Effector memory CD8-positive, alpha-beta T cell (primary cell): ENCODE measurements at regions not wholly inside any gene's neighbourhood (a gene's known extent, or its start where the extent isn't known, plus 50 kb on each side); places are given as distances from the start of the nearest gene placed in this dataset.

Source experiments
- ATAC-seq: fragments of 150-1000 bp; cut with Tn5 transposase; replicated peaks from 2 replicates; pipeline ENCODE4 v1.10.0; 2021; ENCODE audit warnings: mild to moderate bottlenecking, moderate library complexity
- DNase-seq, 3 experiments: peaks; one replicate each; pipeline ENCODE4 v3.0.0; 2021
- H3K27ac Mint-ChIP-seq, 2 donors: one replicate each; pipeline ENCODE4 v1.8.0; 2022; ENCODE audit warnings: mild to moderate bottlenecking in 2 of 2, mixed read lengths in 2 of 2, moderate library complexity in 2 of 2
- H3K27me3 Mint-ChIP-seq, 2 donors: one replicate each; pipeline ENCODE4 v1.8.0; 2022; ENCODE audit warnings: mixed read lengths in 2 of 2
- H3K36me3 Mint-ChIP-seq: one replicate; pipeline ENCODE4 v1.8.0; 2022; ENCODE audit warnings: mild to moderate bottlenecking, moderate library complexity, mixed read lengths; ENCODE audit not compliant: insufficient read depth
- H3K4me1 Mint-ChIP-seq, 2 donors: one replicate each; pipeline ENCODE4 v1.8.0; 2022; ENCODE audit warnings: low read depth in 2 of 2, mixed read lengths in 2 of 2
- H3K4me3 Mint-ChIP-seq, 2 donors: one replicate each; pipeline ENCODE4 v1.8.0; 2022; ENCODE audit warnings: mild to moderate bottlenecking in 2 of 2, mixed read lengths in 2 of 2, moderate library complexity in 2 of 2
- H3K9me3 Mint-ChIP-seq, 2 donors: one replicate each; pipeline ENCODE4 v1.8.0; 2022; ENCODE audit warnings: mixed read lengths in 2 of 2

DNA sequence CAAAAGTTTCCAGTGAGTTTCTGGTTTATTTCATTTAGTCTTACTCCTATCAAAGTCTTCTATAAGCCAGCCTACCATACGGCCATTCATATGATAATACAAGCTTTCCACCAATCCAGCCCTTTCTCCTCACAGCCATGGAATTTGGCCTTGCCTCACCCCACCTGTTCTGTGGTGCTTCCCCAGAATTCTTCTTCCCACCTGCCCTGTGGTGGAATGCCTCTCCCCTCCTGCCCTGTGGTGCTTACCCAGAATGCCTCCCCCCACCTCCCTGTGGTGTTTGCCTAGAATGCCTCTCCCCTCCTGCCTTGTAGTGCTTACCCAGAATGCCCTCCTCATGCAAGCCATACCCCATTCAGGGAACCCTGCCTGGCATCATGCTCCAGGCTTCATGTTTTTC, 90.3 kb upstream of the APC start:
- H3K36me3 Mint-ChIP-seq, result no peaks in the 10 kb centered on the region
- H3K9me3 Mint-ChIP-seq, result no peaks in the 10 kb centered on the region
- H3K4me3 Mint-ChIP-seq, result no peak overlapping the region
- H3K4me1 Mint-ChIP-seq, result no peaks in the 10 kb centered on the region
- peaks cover 27 to 34% of the 10 kb centered on the region in 2 donors for H3K27me3 Mint-ChIP-seq
- ATAC-seq (no peak), DNase-seq (no peak)
- H3K27ac Mint-ChIP-seq, result no peak overlapping the region

DNA sequence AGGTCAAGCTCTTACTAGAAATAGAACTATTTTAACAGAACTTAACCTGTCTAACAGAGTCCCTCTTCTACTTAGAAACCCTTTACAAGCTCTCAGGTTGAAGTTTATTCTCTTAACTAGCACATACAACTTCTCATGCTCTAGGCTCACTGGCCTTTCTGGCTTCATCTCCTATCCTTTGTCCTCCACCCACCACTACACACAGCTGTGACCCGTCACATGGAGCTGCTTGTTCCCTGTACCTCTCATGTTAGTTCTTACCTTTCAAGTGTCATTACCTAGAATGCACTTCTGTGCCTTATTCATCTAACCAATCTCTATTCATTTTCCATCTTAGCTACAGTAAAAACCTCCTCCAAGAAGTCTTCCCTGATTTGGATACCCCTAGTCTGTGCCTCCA, 89.4 kb upstream of the APC start:
- no peaks in the 10 kb centered on the region for H3K36me3 Mint-ChIP-seq
- no peak for ATAC-seq
- no peaks in the 10 kb centered on the region for H3K9me3 Mint-ChIP-seq
- no peak overlapping the region for H3K27ac Mint-ChIP-seq
- DNase-seq, result no peak
- no peaks in the 10 kb centered on the region for H3K4me1 Mint-ChIP-seq
- no peak overlapping the region for H3K4me3 Mint-ChIP-seq
- peaks cover 28 to 37% of the 10 kb centered on the region in 2 donors for H3K27me3 Mint-ChIP-seq

DNA sequence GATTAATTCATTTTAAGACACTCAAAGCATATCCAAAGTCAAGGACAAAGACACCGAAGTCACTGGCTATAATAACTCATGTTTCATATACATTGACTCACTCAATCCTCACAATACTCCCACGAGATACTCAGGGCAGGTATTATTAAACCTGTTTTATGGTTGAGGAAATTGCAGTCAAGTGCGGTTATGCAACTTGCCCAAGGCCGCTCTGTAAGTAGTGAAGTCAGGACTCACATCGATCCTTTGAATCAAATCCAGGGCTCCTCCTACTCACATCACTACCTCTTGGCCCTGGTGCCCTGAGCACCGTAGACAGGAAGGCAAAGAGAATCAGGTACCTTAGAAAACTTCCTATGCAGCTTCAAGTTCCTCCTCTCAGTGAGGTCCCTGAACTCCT, 87.8 kb upstream of the APC start:
- DNase-seq (no peak), ATAC-seq (no peak)
- H3K9me3 Mint-ChIP-seq, result no peaks in the 10 kb centered on the region
- H3K27me3 Mint-ChIP-seq, result peaks cover 35 to 39% of the 10 kb centered on the region in 2 donors
- H3K4me1 Mint-ChIP-seq, result no peaks in the 10 kb centered on the region
- H3K36me3 Mint-ChIP-seq, result no peaks in the 10 kb centered on the region
- no peak overlapping the region for H3K4me3 Mint-ChIP-seq
- no peak overlapping the region for H3K27ac Mint-ChIP-seq

DNA sequence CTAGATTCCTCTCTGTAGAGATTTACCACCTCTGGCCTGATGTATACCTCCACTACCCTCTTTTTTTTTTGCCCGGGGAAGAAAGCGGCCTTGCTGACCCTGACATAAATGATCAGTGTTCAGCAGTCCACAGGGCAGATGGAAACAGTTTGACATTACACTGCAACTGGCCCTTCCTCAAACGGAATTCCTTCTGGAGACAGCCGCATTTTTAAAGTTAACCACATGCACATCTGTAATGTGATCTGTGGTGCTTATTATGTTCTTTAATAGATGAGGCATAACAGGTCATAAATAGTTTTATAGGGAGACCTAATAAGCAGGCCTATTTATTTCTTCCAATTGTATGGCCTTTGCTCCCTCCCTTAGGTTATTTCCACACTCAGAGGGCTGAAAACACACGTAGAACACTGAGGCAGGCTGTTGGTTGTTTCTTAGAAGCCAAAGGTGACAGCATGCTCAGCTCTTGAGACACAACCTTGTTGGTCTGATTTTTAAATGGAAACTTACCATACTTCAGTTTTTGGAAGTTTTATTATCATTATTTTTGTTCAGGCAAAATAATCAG, 84.0 kb upstream of the APC start:
- no peaks in the 10 kb centered on the region for H3K36me3 Mint-ChIP-seq
- H3K4me1 Mint-ChIP-seq, result no peaks in the 10 kb centered on the region
- no peak for DNase-seq
- H3K27ac Mint-ChIP-seq, result no peak overlapping the region
- no peaks in the 10 kb centered on the region for H3K9me3 Mint-ChIP-seq
- H3K4me3 Mint-ChIP-seq, result no peak overlapping the region
- no peak for ATAC-seq
- peaks cover 29 to 44% of the 10 kb centered on the region in 2 donors for H3K27me3 Mint-ChIP-seq

DNA sequence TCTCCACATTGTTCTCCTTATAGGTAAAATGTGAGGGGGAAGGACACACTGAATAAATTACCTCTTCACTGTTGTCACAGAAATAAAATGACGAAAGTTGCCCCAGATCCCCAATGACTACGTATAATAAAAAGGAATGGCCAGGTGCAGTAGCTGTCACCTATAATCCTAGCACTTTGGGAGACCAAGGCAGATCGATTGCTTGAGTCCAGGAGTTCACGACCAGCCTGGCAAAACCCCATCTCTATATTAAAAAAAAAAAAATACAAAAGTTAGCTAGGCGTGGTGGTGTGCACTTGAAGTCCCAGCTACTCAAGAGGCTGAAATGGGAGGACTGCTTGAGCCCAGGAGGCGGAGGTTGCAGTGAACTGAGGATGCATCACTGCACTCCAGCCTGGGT, 82.2 kb upstream of the APC start:
- no peak for ATAC-seq
- peaks cover 1 to 3% of the 10 kb centered on the region in 2 donors for H3K9me3 Mint-ChIP-seq
- no peaks in the 10 kb centered on the region for H3K4me1 Mint-ChIP-seq
- H3K36me3 Mint-ChIP-seq, result no peaks in the 10 kb centered on the region
- DNase-seq, result no peak
- no peak overlapping the region for H3K27ac Mint-ChIP-seq
- peaks cover 32 to 52% of the 10 kb centered on the region in 2 donors for H3K27me3 Mint-ChIP-seq
- no peak overlapping the region for H3K4me3 Mint-ChIP-seq

DNA sequence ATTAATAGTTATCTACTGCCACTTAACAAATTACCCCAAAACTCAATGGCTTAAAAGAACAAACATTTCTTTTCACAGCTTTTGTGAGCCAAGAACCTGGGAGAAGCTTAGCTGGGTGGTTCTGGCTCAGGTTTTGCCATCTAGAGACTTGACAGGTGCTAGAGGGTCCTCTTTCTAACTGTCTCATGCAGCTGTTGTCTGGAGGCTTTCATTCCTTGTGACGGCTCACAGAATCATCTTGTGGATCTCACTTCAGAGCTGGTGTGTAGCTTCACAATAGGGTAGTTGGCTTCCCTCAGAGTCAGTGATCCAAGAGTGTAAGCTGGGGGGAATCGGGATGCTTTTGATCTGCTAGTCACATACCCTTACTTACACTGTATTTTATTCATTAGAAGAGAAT, 81.2 kb upstream of the APC start:
- Mint-ChIP-seq H3K9me3 (peaks cover 1 to 13% of the 10 kb centered on the region in 2 donors), H3K36me3 (no peaks in the 10 kb centered on the region), H3K4me1 (no peaks in the 10 kb centered on the region), H3K27me3 (peaks cover 40 to 55% of the 10 kb centered on the region in 2 donors), H3K27ac (no peak overlapping the region), H3K4me3 (no peak overlapping the region)
- no peak for DNase-seq
- no peak for ATAC-seq

DNA sequence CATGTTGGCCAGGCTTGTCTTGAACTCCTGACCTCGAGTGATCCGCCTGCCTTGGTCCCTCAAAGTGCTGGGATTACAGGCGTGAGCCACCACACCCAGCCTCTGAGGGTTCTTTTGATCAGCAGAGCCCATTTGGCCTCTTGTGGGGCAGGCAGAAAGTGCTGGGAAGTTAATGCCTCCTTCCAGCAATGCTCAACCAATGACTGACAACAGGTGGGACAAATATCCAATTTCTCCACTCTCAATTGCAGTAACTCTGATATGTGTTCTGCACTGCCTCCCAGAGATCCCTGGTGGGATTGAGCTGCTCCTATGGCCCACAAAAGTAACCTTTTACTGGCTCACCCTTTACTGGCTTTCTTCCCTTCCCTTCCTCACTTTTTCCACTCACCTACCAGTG, 79.9 kb upstream of the APC start:
- Mint-ChIP-seq H3K4me1 (no peaks in the 10 kb centered on the region), H3K9me3 (peaks cover 1 to 14% of the 10 kb centered on the region in 2 donors), H3K27me3 (peaks cover 44 to 66% of the 10 kb centered on the region in 2 donors), H3K4me3 (no peak overlapping the region), H3K36me3 (no peaks in the 10 kb centered on the region), H3K27ac (no peak overlapping the region)
- no peak for DNase-seq
- ATAC-seq, result no peak

DNA sequence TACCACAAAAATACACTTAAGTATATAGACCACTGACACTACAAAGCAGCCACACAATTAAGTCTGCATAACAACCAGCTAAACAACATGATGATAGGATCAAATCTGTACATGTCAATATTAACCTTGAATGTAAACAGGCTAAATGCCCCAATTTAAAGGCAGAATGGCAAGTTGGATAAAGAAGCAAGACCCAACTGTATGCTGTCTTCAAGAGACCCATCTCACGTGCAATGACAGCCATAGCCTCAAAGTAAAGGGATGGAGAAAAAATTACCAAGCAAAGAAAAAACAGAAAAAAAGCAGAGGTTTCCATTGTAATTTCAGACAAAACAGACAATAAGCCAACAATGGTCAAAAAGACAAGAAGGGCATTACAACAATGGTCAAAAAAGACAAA, 77.3 kb upstream of the APC start:
- H3K9me3 Mint-ChIP-seq, result peaks cover 1 to 14% of the 10 kb centered on the region in 2 donors
- no peak for DNase-seq
- H3K27me3 Mint-ChIP-seq, result peaks cover 25 to 47% of the 10 kb centered on the region in 2 donors
- ATAC-seq, result no peak
- H3K27ac Mint-ChIP-seq, result no peak overlapping the region
- no peak overlapping the region for H3K4me3 Mint-ChIP-seq
- no peaks in the 10 kb centered on the region for H3K4me1 Mint-ChIP-seq
- H3K36me3 Mint-ChIP-seq, result no peaks in the 10 kb centered on the region

DNA sequence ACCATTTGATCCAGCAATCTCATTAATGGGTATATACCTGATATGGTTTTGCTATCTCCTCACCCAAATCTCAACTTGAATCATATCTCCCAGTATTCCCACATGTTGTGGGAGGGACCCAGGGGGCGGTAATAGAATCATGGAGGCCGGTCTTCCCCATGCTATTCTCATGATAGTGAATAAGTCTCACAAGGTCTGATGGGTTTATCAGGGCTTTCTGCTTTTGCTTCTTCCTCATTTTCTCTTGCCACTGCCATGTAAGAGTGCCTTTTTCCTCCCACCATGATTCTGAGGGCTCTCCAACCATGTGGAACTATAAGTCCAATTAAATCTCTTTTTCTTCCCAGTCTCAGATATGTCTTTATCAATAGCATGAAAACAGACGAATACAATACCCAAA, 74.5 kb upstream of the APC start:
- ATAC-seq (no peak), DNase-seq (no peak)
- Mint-ChIP-seq H3K4me1 (no peaks in the 10 kb centered on the region), H3K27me3 (peaks cover 25 to 38% of the 10 kb centered on the region in 2 donors), H3K27ac (no peak overlapping the region), H3K36me3 (no peaks in the 10 kb centered on the region), H3K4me3 (no peak overlapping the region), H3K9me3 (peaks cover 1 to 14% of the 10 kb centered on the region in 2 donors)

DNA sequence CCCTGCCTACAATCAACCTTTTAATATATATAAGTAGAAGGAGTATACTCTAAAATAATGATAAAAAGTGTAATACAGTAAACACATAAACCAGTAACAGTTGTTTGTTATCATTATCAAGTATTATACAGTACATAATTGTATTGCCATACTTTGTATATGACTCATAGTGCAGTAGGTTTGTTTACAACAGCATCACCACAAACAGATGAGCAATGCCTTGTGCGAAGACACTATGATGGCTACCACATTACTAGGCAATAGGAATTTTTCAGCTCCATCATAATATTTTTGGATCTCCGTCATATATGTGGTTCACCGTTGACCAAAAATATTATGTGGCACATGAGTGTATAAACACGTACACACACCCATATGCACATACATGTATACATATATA, 69.7 kb upstream of the APC start:
- no peak for DNase-seq
- H3K36me3 Mint-ChIP-seq, result no peaks in the 10 kb centered on the region
- H3K27ac Mint-ChIP-seq, result no peak overlapping the region
- H3K4me1 Mint-ChIP-seq, result no peaks in the 10 kb centered on the region
- H3K27me3 Mint-ChIP-seq, result peaks cover 6% of the 10 kb centered on the region in 2 donors
- ATAC-seq, result no peak
- H3K9me3 Mint-ChIP-seq, result no peaks in the 10 kb centered on the region
- H3K4me3 Mint-ChIP-seq, result no peak overlapping the region

DNA sequence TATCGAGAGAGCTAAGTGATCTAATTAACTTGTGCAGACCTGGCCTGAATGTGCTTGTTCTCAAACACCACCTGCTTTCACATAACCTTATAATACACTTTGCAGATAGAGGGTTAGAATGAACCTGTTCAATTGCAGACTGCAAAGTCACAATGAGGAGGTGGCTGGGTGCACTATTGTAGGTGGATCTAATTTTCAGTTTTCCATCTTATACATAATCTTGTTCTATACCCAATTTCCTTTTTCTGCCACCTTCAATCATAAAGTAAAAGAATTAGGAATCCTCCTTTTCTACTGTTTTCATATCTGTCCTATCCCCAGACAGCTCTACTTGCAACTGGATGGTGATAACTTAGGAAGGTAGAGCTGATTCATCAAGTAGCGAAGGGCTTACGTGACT, 68.8 kb upstream of the APC start:
- H3K27me3 Mint-ChIP-seq, result peaks cover 10 to 12% of the 10 kb centered on the region in 2 donors
- H3K36me3 Mint-ChIP-seq, result no peaks in the 10 kb centered on the region
- ATAC-seq, result no peak
- no peak overlapping the region for H3K4me3 Mint-ChIP-seq
- H3K9me3 Mint-ChIP-seq, result no peaks in the 10 kb centered on the region
- H3K27ac Mint-ChIP-seq, result no peak overlapping the region
- no peak for DNase-seq
- no peaks in the 10 kb centered on the region for H3K4me1 Mint-ChIP-seq

DNA sequence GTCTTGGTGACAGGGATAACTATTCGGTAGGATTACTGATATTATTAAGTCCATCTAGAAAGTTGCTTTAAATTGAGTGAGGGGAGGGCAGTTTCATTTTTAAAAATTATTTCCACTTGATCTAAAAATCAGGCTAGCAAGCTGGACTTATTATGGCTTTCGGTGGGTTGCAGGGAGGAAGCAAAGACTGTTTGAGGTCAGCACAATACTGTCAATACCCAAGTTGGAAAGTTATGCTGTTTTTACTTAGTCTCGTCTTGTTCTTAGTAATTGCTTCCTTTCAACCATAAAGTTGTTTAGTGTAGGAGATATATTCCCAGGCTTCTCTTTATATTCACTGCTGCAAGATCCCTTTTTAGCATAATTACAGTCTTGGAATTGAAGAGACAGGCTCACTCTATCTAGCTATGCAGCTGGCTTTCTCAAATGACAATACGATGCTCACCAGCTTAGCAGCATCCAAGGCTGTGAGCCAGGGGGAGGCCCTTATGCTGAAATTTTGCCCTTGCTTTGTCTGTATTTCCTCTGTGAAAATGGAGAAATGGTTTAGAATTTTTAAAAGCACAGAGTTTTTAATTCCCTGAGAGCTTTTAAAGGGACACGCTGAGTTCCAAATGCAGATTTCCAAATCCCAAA, 68.2 kb upstream of the APC start:
- no peak overlapping the region for H3K4me3 Mint-ChIP-seq
- DNase-seq, result no peak
- peaks cover 15 to 17% of the 10 kb centered on the region in 2 donors for H3K27me3 Mint-ChIP-seq
- no peaks in the 10 kb centered on the region for H3K9me3 Mint-ChIP-seq
- H3K36me3 Mint-ChIP-seq, result no peaks in the 10 kb centered on the region
- ATAC-seq, result no peak
- no peak overlapping the region for H3K27ac Mint-ChIP-seq
- H3K4me1 Mint-ChIP-seq, result no peaks in the 10 kb centered on the region

DNA sequence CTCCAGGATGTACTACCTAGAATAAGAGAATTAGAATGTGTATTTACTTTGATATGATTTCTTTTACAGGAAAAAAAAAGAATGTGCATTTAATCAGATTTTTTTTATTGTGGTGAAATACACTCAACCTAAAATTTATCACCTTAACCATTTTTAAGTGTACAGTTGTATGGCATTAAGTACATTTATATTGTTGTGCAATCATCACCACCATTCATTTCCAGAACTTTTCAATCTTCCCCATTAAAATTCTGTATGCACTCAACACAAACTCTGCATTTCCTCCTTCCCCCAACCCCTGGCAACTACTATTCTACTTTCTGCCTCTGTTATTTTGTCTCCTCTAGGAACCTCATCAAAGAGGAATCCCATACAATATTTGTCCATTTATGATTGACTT, 66.0 kb upstream of the APC start:
- Mint-ChIP-seq H3K4me3 (no peak overlapping the region), H3K9me3 (no peaks in the 10 kb centered on the region), H3K27me3 (peaks cover 26% of the 10 kb centered on the region in 2 donors), H3K4me1 (no peaks in the 10 kb centered on the region), H3K36me3 (no peaks in the 10 kb centered on the region), H3K27ac (no peak overlapping the region)
- DNase-seq, result no peak
- ATAC-seq, result no peak

DNA sequence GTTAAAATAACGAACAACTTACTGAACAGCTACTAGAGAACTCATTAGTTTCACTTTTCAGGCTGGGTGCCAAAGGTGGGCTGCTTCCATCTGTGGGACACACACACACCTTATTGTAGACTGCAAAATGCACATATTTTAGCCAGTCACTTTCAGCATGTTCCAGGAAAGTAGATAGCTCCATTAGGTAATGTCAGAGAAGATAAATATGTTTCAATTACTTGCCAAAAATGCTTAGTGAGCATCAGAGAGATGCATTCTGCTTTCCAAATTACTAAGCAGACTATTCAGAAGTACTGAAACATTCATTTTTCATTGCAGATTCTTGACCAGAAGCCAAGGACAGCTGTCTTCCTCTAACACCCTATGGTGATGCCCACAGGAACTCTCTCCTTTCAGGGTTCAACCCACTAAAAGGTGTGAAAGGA, 56.2 kb upstream of the APC start:
- Mint-ChIP-seq H3K36me3 (no peaks in the 10 kb centered on the region), H3K27me3 (peaks cover 38 to 43% of the 10 kb centered on the region in 2 donors), H3K27ac (no peak overlapping the region), H3K9me3 (no peaks in the 10 kb centered on the region), H3K4me3 (no peak overlapping the region), H3K4me1 (no peaks in the 10 kb centered on the region)
- ATAC-seq (no peak), DNase-seq (no peak)
